SU-DHL-6 (cell line): ENCODE measurements at regions not wholly inside any gene's neighbourhood (a gene's known extent, or its start where the extent isn't known, plus 50 kb on each side); places are given as distances from the start of the nearest gene placed in this dataset.
"Not testable (repeated sequence)": the region's sequence is repeated elsewhere in the genome, so short reads cannot be mapped to it uniquely, and the experiment has no call there.

ENCODE experiments used
- CTCF ChIP-seq: fragments of 200-600 bp; sonication (generic); IDR thresholded peaks from one replicate; pipeline ENCODE4 v1.5.1; 2017; ENCODE audit warnings: antibody characterized with exemption, mild to moderate bottlenecking, low read length, moderate library complexity; ENCODE audit not compliant: insufficient read depth, poor library complexity, severe bottlenecking
- EZH2phosphoT487 ChIP-seq: fragments of 200-600 bp; sonication (generic), shearing (Covaris generic); conservative IDR thresholded peaks from 2 replicates; pipeline ENCODE4 v1.6.1; 2018; ENCODE audit warnings: mild to moderate bottlenecking, antibody characterized with exemption, low read length, moderate library complexity, mixed read lengths

GRCh38 chr4:189602827-189603226 lies 337.8 kb upstream of the FRG1 start:
- not testable (repeated sequence) for TF ChIP-seq CTCF, EZH2phosphoT487
